ENCODE measurements at regions not wholly inside any gene's neighbourhood (a gene's known extent, or its start where the extent isn't known, plus 50 kb on each side); places are given as distances from the start of the nearest gene placed in this dataset.
A peak's percentile ranks its signal among the peaks of the same experiment; 100 is the strongest.

DNA sequence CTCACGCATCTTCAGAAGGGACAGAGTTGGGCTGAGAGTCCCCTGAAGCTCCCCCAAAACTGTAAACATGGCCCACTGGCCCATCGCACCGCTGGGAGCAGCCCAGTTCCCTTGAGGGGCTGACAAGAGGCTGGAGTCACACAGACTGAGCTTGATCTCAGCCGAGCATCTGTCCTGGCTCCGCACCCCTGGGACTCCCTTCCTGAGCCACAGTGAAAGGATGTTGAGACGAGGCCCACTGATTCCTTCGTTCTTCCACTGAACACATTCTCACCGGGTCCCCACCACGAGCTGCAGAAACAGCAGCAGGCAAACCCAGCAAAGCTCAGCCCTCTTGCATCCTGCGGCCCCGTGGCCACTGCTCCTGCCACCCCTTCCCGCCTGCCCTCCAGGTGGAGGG is 145.9 kb upstream of the CIBAR2 start:
- Mint-ChIP-seq H3K27me3 (peaks cover 2 to 32% (median 14%) of the 10 kb centered on the region in 5 donors), H3K4me3 (no peak overlapping the region), H3K27ac (no peak overlapping the region), H3K9me3 (no peaks in the 10 kb centered on the region), H3K4me1 (peaks cover 4 to 28% (median 16%) of the 10 kb centered on the region in 4 donors), H3K36me3 (no peaks in the 10 kb centered on the region)
- no peak for ATAC-seq
- no peak for DNase-seq
- POLR2A ChIA-PET = no interaction called here

DNA sequence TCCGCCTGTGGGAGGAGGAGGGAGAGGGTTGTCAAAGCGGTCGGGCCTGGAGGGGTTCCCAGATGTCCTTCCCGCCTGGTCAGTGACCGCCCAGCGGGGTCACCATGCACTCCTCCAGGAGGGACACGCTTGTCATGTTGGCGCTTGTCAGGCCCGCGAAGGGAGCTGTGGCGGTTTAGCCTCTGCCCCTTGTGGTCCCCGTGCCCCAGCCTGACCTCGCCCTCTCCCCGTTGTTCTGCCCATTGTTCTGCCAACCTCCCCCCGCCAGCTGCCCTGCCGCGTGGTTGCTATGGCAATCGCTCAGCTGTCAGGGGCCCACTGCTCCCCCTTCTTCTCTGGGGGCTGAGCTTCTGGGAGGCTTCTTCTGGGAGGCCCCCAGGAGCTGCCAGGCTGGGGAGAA is 146.4 kb upstream of the CIBAR2 start:
- Mint-ChIP-seq H3K36me3 (no peaks in the 10 kb centered on the region), H3K27ac (no peak overlapping the region), H3K4me1 (peaks cover 4 to 28% (median 16%) of the 10 kb centered on the region in 4 donors), H3K9me3 (no peaks in the 10 kb centered on the region), H3K4me3 (no peak overlapping the region), H3K27me3 (peaks cover 2 to 32% (median 14%) of the 10 kb centered on the region in 5 donors)
- POLR2A ChIA-PET = no interaction called here
- DNase-seq (peak in 1 of 10 donors; percentile 23), ATAC-seq (peak in 1 of 2 donors; percentile 39)

DNA sequence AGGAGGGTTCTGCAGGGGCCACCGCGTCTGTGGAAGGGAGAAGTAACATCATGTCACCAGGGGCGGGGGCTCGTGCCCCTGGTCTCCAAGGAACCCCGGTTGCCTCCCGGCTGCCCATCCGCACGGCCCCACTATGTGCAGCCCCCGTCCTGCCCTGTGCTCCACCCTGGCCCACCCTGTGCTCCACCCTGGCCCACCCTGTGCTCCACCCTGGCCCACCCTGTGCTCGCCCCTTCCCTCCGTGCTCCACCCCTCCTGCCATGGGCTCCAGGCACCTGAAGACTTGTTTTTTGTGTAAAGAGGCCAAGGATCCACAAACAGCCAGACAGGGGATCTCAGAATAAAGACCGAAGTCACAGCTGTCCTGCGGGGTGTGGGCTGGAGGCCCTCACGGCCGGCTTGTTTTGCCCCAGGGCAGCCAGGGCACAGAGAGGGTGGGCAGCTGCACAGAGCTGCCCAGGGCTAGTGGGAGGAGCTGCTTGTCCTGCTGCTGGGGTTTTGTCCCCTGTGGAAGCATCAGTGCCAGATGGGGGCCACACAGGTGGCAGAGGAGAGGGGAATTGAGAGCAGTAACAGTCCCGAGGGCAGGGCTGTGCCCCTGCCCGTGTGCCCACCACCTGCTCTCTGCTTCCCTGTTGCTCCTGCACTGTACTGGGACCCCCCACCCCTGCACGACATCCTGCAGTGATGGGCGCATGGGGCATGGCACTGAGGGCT is 147.0 kb upstream of the CIBAR2 start:
- POLR2A ChIA-PET = no interaction called here
- Mint-ChIP-seq H3K36me3 (no peaks in the 10 kb centered on the region), H3K27me3 (peaks cover 2 to 32% (median 14%) of the 10 kb centered on the region in 5 donors), H3K27ac (no peak overlapping the region), H3K9me3 (no peaks in the 10 kb centered on the region), H3K4me3 (no peak overlapping the region), H3K4me1 (peaks cover 4 to 28% (median 15%) of the 10 kb centered on the region in 4 donors)
- DNase-seq (no peak), ATAC-seq (no peak)

DNA sequence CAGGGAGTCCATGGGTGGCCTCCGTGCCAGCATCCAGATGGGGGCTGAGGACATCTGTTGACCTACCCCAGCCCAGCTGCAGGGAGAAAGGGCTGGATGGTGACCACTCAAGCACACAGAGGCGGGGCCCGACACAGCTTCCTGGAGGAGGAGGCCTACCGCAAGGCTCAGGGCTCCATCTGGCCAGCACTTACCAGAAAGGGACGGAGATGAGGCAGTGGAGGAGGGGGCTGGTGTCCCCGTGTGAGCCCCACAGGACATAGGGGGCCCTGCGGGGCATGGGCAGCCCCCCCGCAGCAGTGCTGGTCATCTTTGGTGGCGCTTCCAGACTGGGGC is 147.5 kb upstream of the CIBAR2 start:
- Mint-ChIP-seq H3K4me3 (no peak overlapping the region), H3K4me1 (peaks cover 4 to 28% (median 15%) of the 10 kb centered on the region in 4 donors), H3K27ac (no peak overlapping the region), H3K9me3 (no peaks in the 10 kb centered on the region), H3K36me3 (no peaks in the 10 kb centered on the region), H3K27me3 (peaks cover 2 to 32% (median 14%) of the 10 kb centered on the region in 5 donors)
- POLR2A ChIA-PET = no interaction called here
- ATAC-seq = no peak
- no peak for DNase-seq

DNA sequence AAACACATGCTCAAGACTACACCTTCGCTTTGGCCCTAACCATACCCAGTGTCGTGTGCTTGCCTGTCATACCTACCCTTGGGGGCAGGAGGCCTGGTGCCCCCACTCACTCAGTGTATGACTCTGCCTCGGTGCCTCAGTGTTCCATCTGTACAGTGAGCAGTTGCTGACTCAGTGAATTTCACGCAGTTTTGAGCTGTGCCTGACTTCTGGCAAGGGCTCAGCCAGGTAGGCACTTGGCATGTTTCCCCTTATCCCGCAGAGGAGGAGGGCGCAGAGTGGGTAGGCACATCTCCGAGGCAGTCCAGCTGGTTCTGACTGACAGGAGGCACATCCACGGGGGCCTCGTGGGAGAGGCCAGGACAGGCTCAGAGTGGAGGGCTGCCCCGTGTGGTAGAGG is 148.9 kb upstream of the CIBAR2 start:
- Mint-ChIP-seq H3K27ac (no peak overlapping the region), H3K4me3 (no peak overlapping the region), H3K9me3 (no peaks in the 10 kb centered on the region), H3K4me1 (peaks cover 4 to 28% (median 15%) of the 10 kb centered on the region in 4 donors), H3K27me3 (peaks cover 2 to 32% (median 14%) of the 10 kb centered on the region in 5 donors), H3K36me3 (no peaks in the 10 kb centered on the region)
- DNase-seq (no peak), ATAC-seq (no peak)
- POLR2A ChIA-PET = no interaction called here

DNA sequence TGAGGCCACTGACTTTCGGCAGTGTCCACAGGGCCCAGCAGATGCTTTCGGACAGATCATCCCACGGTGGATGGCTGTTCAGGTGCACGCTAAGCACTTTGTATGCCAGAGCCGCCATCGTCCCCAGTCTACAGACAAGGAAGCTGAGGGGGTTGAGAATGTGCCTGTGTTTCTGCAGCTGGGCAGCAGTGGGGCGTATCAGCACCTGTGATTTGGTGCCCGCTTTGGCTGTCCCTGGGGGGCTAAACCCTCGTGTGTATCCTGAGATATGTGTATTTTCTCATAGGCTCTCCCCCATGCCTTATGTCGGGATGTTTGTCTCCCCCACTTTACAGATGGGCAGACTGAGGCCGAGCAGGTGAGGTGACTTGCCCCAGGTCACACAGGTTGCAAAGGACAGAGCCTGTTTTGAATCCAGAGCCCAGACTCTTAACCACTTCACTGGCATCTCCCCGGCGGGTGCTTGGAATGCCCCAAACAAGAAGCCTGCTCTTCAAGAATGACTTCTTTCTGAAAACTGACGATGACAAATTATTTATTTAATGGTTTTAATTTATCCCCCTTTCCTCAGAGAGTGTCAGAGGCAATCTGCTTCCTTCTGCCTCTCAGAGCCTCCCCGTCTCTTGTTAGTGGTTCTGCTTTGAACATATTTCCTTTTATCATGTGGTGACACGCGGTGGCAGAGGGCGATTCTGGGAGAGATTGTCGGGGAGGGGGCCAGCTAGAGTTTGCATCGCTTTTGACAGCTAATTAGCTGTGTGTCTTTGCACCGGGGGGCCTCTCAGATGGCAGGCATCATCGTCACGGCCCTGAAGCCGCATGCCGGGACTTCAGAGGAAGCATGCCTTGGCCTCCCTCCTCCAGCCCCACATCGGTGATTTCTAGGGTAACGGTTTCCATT is 149.6 kb upstream of the CIBAR2 start:
- DNase-seq = peak in 5 of 10 donors; percentile 9 to 49 (median 29)
- no peaks in the 10 kb centered on the region for H3K36me3 Mint-ChIP-seq
- H3K27ac Mint-ChIP-seq = peak overlapping the region in 2 of 10 donors; percentile 21 to 60
- no peaks in the 10 kb centered on the region for H3K9me3 Mint-ChIP-seq
- peak overlapping the region in 4 of 10 donors; percentile 4 to 39 (median 17) for H3K4me3 Mint-ChIP-seq
- POLR2A ChIA-PET = no interaction called here
- H3K4me1 Mint-ChIP-seq = peaks cover 4 to 28% (median 15%) of the 10 kb centered on the region in 4 donors
- ATAC-seq = peak; percentile 74 to 75
- peaks cover 0 to 27% (median 11%) of the 10 kb centered on the region in 5 donors for H3K27me3 Mint-ChIP-seq

DNA sequence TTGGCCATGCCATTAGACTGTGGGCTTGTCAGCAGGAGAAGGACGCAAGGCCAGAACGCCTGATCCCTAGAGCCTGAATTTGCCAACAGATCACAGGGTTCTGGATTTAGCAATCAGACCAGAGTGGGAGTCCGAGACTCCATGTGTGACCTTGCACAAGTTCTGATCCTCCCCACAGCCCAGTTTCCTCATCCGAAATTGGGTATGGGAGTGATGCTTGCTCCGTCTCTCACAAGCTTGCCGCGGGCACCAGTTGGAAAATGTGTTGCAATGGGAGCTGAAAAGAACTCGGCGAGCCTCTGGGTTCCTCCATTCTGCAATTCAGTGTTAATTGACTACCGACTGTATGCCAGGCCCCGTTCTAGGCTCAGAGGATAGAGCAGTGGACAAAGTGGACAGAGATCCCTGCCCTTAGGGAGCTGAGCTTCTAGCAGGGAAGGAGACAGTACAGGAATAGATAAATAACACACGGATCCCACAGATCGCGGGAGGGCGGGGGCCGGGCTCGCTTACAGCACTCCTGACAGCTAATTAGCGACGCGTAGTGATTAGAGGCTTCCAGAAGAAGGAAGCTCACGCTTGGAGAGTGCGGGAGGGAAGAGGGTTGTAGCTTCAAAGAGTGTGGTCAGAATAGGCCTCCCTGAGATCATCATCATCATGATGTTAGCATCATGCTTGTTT is 150.4 kb upstream of the CIBAR2 start:
- Mint-ChIP-seq H3K4me1 (peaks cover 4 to 28% (median 14%) of the 10 kb centered on the region in 4 donors), H3K27ac (no peak overlapping the region), H3K9me3 (no peaks in the 10 kb centered on the region), H3K36me3 (no peaks in the 10 kb centered on the region), H3K4me3 (peak overlapping the region in 2 of 10 donors; percentile 26 to 39), H3K27me3 (peaks cover 0 to 20% (median 6%) of the 10 kb centered on the region in 5 donors)
- DNase-seq (no peak), ATAC-seq (no peak)
- POLR2A ChIA-PET = no interaction called here

DNA sequence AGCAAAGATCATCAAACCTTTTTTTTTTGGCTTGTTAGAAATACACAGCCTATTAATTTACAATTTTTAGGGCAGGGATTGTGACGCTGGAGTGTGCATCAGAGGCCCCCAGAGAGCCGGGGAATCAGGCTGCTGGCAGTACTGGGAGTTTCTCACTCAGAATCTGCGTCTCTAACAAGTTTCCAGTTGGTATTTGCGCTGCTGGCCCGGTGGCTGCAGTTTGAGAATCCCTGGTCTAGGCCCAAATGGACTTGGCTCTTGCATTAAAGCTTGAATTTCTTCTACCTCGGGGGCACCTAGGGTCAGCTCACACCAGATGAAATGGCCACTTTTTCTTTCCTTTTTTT is 150.9 kb upstream of the CIBAR2 start:
- ATAC-seq (no peak), DNase-seq (no peak)
- Mint-ChIP-seq H3K4me1 (peaks cover 4 to 26% (median 13%) of the 10 kb centered on the region in 4 donors), H3K27ac (no peak overlapping the region), H3K27me3 (peaks cover 0 to 15% (median 4%) of the 10 kb centered on the region in 5 donors), H3K4me3 (no peak overlapping the region), H3K36me3 (no peaks in the 10 kb centered on the region), H3K9me3 (no peaks in the 10 kb centered on the region)
- POLR2A ChIA-PET = no interaction called here

DNA sequence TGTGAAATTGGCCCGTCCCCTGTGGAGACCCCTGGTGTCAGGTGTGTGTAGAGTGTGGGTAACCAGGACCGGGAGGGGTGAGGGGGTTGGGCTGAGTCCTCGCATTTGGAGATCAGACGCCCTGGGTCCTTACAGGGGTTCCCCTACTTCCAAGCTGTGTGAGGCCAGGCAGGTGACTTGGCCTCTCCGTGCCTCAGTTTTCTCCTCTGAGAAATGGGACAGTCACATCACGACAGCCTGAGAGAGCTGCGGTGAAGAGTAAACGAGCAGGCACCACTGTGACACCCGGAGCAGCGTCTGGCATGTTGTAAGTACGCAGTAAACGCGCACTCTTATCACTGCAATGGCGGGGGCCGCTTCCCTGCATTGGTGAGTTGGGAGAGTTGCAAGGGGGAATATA is 152.5 kb upstream of the CIBAR2 start:
- no peak overlapping the region for H3K27ac Mint-ChIP-seq

DNA sequence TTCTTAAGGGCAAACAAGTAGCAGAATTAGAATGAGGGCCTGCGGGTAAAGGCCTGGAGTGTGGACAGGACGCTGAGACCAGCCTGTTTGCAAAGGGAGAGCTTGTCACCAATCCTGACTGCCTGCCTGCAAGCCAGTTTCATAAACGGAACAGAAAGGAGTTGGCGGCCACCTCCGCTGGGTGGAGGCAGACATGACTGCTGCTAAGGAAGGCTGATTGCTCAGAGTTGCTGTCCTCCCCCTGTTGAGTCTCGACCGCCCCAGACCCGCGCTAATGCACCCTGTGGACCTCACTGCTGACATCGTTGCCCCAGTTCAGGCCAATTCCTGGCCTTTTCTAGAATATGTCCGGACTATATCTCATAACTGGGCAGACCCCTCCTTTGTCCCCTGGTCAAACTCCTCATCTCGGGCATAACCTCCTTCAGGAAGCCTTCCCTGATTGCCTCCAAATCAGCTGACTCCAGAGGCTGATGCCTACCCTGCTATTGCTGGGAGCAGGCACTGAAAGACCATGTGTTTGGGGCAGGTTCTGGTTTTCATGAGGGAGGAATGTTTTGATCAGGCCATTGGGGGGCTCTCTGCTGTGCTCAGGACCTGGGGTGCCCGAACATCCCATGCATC is 153.0 kb upstream of the CIBAR2 start:
- ATAC-seq (no peak), DNase-seq (no peak)
- Mint-ChIP-seq H3K27ac (no peak overlapping the region), H3K36me3 (no peaks in the 10 kb centered on the region), H3K4me1 (peaks cover 4 to 16% (median 10%) of the 10 kb centered on the region in 4 donors), H3K9me3 (no peaks in the 10 kb centered on the region), H3K4me3 (no peak overlapping the region), H3K27me3 (peaks cover 0 to 2% (median 0%) of the 10 kb centered on the region in 5 donors)
- POLR2A ChIA-PET = no interaction called here

More for the DNA sequence above, 152.5 kb upstream of the CIBAR2 start:
- H3K27me3 Mint-ChIP-seq = peaks cover 0 to 2% (median under 1%) of the 10 kb centered on the region in 5 donors
- no peaks in the 10 kb centered on the region for H3K36me3 Mint-ChIP-seq
- H3K9me3 Mint-ChIP-seq = no peaks in the 10 kb centered on the region
- DNase-seq (no peak), ATAC-seq (no peak)
- H3K4me1 Mint-ChIP-seq = peaks cover 4 to 17% (median 10%) of the 10 kb centered on the region in 4 donors
- H3K4me3 Mint-ChIP-seq = no peak overlapping the region
- POLR2A ChIA-PET = no interaction called here

DNA sequence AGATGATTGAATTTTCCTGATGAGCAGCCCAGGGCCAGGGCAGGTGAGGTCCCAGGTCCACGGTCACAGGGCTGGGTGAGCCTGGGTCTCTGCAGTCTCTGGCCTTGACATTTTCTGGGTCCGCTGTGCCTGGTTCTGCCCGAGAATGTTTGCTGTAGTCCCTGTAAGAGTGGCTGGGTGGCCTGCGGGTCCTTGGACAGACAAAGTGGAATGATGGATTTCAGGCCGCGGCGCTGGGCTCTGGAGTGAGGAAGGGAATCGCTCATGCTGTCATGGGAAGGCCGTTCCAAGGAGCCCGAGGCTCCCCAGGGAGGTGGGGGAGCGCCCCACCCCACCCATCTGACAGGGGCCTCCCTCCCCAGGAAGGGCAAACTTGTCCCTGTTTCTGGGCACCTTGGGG is 153.5 kb upstream of the CIBAR2 start:
- Mint-ChIP-seq H3K27ac (no peak overlapping the region), H3K9me3 (no peaks in the 10 kb centered on the region)

DNA sequence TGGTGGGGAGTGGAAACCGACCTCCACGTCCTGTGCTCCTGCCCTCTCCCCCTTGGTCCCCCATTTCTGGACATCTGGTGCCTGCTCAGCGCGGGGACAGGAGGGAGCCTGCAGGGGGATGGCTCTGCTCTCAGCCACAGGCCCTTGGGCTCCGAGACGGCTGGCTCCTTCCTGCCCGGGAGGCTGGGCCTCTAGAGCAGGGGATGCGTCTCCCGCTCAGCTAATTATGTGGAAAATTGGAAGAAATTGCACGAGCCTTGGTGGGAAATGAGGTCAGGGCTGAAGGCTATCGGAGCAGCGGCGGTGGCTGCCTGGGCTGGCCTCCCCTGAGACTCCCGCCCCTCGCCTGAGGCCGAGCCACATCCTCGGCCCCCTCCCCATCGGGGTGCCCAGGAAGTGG is 154.6 kb upstream of the CIBAR2 start:
- peaks cover 0 to 2% (median 0%) of the 10 kb centered on the region in 5 donors for H3K27me3 Mint-ChIP-seq
- POLR2A ChIA-PET = no interaction called here
- ATAC-seq (no peak), DNase-seq (no peak)
- no peak overlapping the region for H3K4me3 Mint-ChIP-seq
- no peaks in the 10 kb centered on the region for H3K9me3 Mint-ChIP-seq
- H3K36me3 Mint-ChIP-seq = no peaks in the 10 kb centered on the region
- no peak overlapping the region for H3K27ac Mint-ChIP-seq
- H3K4me1 Mint-ChIP-seq = peaks cover 4 to 7% (median 6%) of the 10 kb centered on the region in 4 donors

More for the DNA sequence above, 153.5 kb upstream of the CIBAR2 start:
- H3K4me3 Mint-ChIP-seq = no peak overlapping the region
- peaks cover 0 to 2% (median 0%) of the 10 kb centered on the region in 5 donors for H3K27me3 Mint-ChIP-seq
- no peak for DNase-seq
- H3K4me1 Mint-ChIP-seq = peaks cover 4 to 16% (median 10%) of the 10 kb centered on the region in 4 donors
- no peak for ATAC-seq
- POLR2A ChIA-PET = interaction anchor here (0.6 kb wide), 1 partner anchor 26 kb away, joined by 3 read pairs; no protein-coding TSS in a partner anchor
- H3K36me3 Mint-ChIP-seq = no peaks in the 10 kb centered on the region
